NCI-H446 (cell line): ENCODE measurements at regions not wholly inside any gene's neighbourhood (a gene's known extent, or its start where the extent isn't known, plus 50 kb on each side); places are given as distances from the start of the nearest gene placed in this dataset.
A peak's percentile ranks its signal among the peaks of the same experiment; 100 is the strongest.

Experiments
- DNase-seq, 2 experiments: peaks; one replicate each; lab custom pipeline; 2025; lab: John Stamatoyannopoulos, UW

GRCh38 chr6:56346958-56347357, 99.6 kb upstream of the COL21A1 start:
- no peak for DNase-seq

DNA sequence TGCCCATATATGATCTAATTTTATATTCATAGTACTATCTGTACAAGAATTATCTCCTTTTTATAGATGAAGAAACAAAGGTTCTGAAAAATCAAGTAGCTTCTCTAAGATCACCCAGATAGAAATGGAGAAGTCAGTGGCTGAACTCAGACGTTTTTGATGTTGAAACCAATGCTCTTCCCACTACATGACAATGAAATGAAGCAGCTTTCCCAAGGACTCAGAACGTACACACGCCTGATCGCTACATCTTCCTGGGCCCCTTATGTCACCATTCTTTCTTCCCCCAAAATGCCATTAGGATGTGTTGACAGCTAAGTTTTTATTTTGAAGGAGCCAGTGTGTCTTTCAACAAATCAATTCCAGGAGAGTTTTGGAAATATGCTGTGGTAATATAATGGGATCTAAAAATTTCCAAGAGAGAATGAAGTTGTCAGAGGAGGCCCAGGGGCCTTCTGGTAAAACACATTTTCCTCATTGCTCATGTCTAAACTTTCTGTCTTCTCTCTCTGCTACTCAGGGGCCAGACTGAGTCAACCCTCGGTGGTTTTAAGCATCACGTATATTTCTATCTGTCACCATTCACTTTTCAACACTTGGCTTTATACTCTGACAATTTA, 98.1 kb upstream of the COL21A1 start:
- DNase-seq, result no peak

DNA sequence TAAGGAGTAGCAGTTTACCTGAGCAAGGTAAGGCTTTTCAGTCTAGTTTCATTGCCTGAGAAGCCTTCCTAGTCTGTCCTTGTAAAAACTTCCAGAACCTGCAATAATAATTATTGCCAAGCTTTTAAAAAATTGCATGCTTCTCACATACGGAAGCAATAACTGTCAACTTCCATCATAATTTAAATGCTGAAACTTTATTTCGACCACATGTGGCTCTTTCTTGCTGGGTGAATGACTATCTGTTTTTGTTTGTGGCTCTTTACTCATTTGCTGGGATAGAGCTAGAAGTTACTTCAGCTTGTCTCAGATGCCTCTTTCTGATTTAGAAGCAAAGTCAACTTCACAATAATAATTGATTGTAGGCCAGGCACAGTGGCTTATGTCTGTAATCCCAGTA, 95.9 kb upstream of the COL21A1 start:
- DNase-seq, result no peak

DNA sequence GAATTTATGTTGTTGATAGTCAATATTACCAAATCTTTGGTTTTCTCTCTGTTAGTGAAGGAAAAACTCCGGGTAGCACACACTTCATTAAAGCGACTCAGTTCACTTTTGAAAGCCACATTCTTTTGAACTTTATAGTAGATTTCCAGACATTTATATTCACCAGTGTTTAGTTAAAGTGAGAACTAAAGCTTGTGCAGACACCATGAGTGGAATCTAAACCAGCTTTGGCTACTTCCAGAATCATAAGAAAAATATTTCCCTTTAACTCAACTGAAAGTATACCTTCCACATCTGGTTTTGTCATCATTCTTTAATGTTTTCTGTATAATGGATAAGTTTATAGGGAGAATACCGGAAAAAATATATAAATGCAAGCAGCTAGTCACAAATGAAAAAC, 92.1 kb upstream of the COL21A1 start:
- no peak for DNase-seq

DNA sequence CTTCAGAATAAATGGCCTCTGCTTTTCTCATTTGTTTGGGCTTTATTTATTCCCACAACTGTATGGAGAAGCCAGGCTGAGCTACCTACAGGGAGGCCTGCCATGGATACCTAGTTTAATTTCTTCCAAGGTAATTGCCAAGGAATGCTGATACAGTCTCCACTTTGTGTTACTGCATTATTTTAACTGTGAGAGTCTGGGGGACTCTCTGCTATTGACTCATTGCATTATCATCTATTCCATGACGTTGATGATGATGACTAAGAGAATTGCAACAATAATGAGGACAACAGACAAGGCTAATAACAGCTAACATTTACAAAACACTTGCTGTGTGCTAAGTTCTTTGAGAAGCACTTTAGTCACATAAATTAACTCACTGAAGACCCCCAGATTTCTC, 88.3 kb upstream of the COL21A1 start:
- no peak for DNase-seq

DNA sequence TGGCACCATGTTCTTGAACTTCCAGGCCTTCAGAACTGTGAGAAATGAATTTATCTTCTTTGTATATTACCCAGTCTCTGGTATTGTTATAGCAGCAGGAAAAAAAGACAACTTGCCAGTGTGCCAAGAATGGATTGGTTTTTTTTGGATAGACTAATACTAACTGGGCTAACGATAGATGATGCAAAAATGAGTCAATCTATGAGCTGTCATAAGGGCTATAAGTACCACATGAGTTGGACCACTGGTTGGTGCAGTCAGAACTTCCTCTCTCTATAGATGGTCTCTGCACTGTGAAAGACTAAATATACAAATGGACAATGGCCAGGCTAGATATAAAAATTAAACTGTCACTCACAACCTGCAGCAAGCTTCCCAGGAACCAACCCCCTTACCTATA, 87.6 kb upstream of the COL21A1 start:
- no peak for DNase-seq

DNA sequence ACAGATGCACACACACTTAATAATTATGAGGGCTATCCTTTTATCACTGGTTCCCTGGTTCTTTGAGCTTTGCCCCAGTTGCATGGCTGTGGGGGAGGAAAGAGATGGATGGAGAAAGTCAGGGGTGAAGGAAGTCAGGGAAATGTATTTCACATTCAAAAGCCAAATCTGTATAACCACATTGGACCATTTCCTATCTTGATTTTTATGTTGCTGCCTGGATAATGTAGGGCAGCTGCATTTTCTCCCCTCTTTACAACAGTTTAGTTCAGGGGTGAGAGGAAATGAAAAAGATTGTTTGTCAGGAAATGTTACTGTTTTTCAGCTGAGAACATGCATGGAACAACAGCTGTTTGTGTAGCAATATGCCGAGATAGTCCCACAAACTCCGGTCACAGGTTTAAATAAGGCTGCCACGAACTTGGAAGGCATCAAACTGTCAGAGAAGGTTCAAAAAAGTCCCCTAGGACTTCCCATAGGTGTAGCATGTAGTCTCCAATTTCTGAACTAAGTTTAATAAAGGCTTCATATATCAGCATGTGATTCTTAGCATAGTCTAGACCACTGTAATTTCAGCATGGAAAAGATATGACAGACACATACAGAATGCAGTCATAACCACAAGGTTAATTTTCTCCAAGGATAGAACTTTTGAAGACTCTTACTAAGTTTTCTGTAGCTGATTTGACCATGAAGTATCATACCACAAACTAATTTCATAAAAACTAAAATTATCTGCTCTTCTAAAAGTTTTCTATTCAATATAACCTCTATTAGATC, 82.1 kb upstream of the COL21A1 start:
- no peak for DNase-seq

- no peak for DNase-seq
Measured at GRCh38 chr6:56328728-56329090, 81.3 kb upstream of the COL21A1 start.

- no peak for DNase-seq
Measured at GRCh38 chr6:56327946-56328727, 80.8 kb upstream of the COL21A1 start.

GRCh38 chr6:56324396-56324795, 77.0 kb upstream of the COL21A1 start:
- DNase-seq, result no peak

DNA sequence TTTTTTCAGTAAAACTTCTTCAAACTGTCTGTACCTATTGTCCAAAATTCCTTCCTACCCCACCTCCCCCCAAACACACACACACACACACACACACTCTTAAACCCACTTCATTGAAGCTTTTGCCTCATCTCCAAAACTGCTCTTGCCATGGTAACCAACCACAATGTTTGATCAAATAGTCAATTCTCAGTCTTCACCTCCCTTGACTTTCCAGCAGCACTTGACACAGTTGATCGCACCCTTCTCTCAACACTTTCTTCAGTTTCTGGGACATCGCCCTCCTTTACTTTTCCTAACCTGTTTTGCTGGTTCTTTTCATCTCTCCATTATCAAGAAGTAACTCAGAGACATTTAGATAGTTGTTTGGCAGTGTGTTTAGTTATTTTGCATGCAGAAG, 71.5 kb upstream of the COL21A1 start:
- DNase-seq, result no peak

GRCh38 chr6:56314683-56315523, 67.5 kb upstream of the COL21A1 start:
- DNase-seq, result peak; percentile 44 to 62

DNA sequence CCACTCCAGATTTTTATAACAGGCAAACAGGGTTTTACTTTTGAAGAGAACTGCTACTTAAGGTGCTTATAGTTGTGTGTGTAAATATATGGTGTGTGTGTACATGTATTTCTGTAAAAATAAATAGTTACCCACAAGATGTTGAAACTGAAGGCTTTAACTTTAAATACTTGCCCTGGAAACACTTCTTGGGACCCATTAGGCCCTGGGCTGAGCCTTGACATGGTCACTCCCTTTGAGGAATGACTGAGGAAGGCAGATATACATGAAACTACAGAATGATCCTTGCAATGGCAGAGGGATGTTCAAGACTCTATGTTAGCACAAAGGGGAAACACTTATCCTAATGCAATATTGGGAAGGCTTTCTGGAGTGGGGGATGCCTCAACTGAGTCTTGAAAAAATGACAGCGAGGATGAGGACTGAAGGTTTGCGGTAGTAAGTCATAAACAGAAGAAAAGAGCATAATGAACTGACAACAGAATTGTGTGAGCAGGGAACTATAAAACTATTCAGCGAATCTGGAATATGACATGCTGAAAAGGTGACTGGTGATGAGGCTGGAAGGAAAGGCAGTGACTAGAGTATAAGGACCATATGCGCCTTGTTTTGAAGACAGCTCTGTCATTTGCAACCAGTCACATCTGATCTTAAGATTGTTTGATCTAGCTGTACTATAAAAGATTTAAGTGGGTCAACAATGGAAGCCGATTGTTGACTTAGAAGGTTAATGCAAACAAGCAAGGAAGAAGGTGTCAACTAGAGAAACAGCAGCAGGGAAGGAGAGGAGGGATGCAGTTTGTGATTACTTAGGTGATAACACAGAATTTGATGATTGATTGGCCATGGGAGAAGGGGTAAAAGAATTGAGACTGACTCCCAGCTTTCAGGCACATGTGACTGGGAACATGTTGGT, 64.4 kb upstream of the COL21A1 start:
- DNase-seq, result no peak

- DNase-seq, result no peak
Measured at GRCh38 chr6:56311061-56311460, 63.7 kb upstream of the COL21A1 start.

DNA sequence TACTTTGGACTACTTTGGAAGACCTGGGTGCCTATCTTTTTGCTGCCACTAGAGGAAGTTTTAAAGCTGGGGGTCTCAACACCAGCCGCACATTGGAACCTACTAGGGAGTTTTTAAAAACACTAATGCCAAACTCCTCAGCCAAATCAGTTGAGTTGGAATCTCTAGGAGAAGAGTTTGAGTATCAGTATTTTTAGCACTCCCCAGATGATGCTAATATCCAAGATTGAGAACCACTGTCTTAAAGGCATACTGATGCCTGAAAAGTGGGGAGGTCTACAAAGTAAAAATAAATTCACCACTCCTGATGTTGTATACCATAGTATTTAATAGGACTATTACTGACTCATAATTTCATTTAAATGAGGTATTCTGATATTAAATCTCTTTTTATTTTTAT, 62.9 kb upstream of the COL21A1 start:
- DNase-seq, result no peak

- no peak for DNase-seq
Measured at GRCh38 chr6:56299916-56300315, 52.5 kb upstream of the COL21A1 start.

- DNase-seq, result no peak
Measured at GRCh38 chr6:56297022-56297989, 49.9 kb upstream of the COL21A1 start.
